WI38 (cell line): ENCODE measurements at regions not wholly inside any gene's neighbourhood (a gene's known extent, or its start where the extent isn't known, plus 50 kb on each side); places are given as distances from the start of the nearest gene placed in this dataset.

Source experiments
- H3K4me3 ChIP-seq: 2 replicates; pipeline ENCODE4 v1.5.1; 2011; ENCODE audit warnings: low read depth, mild to moderate bottlenecking, control low read depth, low read length
- TF ChIP-seq, protein P1 (sequence below): IDR thresholded peaks from 2 replicates; pipeline ENCODE4 v1.5.1; 2012; ENCODE audit warnings: low read depth, mild to moderate bottlenecking, control low read depth, low read length

DNA sequence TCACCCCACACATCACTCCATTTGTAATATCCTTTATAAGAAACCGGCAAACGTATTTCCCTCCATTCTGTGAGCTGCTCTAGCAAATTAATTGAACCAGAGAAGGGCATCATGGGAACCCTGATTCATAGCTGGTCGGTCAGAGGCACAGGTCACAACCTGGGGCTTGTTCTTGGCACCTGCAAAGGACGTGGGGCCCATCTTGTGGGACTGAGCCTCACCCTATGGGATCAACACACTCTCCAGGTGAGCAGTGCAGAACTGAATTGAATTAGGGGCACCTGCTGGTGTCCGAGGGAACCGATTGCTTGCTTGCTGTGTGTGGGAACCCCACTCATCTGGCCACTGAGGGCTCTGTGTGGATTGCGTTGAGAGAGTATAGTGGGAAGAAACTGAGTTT is 145.3 kb downstream of the CTTN start:
- TF ChIP-seq, protein P1, sequence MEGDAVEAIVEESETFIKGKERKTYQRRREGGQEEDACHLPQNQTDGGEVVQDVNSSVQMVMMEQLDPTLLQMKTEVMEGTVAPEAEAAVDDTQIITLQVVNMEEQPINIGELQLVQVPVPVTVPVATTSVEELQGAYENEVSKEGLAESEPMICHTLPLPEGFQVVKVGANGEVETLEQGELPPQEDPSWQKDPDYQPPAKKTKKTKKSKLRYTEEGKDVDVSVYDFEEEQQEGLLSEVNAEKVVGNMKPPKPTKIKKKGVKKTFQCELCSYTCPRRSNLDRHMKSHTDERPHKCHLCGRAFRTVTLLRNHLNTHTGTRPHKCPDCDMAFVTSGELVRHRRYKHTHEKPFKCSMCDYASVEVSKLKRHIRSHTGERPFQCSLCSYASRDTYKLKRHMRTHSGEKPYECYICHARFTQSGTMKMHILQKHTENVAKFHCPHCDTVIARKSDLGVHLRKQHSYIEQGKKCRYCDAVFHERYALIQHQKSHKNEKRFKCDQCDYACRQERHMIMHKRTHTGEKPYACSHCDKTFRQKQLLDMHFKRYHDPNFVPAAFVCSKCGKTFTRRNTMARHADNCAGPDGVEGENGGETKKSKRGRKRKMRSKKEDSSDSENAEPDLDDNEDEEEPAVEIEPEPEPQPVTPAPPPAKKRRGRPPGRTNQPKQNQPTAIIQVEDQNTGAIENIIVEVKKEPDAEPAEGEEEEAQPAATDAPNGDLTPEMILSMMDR, result no peak
- H3K4me3 ChIP-seq, result no peak overlapping the region

- no peak overlapping the region for H3K4me3 ChIP-seq
- TF ChIP-seq, protein P1, result no peak
Observed at GRCh38 chr11:70544067-70544773, 145.9 kb downstream of the CTTN start.

- no peak overlapping the region for H3K4me3 ChIP-seq
- TF ChIP-seq, protein P1, result no peak
Observed at GRCh38 chr11:70544774-70545609, 146.7 kb downstream of the CTTN start.

- TF ChIP-seq, protein P1, result no peak
- no peak overlapping the region for H3K4me3 ChIP-seq
Observed at GRCh38 chr11:70545610-70545912, 147.2 kb downstream of the CTTN start.

- H3K4me3 ChIP-seq, result no peak overlapping the region
- TF ChIP-seq, protein P1, result no peak
Observed at GRCh38 chr11:70546191-70546940, 148.0 kb downstream of the CTTN start.

- TF ChIP-seq, protein P1, result no peak
Observed at GRCh38 chr11:70547386-70547785, 149.1 kb downstream of the CTTN start.

More at GRCh38 chr11:70547386-70547785, 149.1 kb downstream of the CTTN start:
- no peak overlapping the region for H3K4me3 ChIP-seq
